RWPE2 (cell line): ENCODE measurements at regions not wholly inside any gene's neighbourhood (a gene's known extent, or its start where the extent isn't known, plus 50 kb on each side); places are given as distances from the start of the nearest gene placed in this dataset.
"Not testable (repeated sequence)": the region's sequence is repeated elsewhere in the genome, so short reads cannot be mapped to it uniquely, and the experiment has no call there.

Experiments used
- ATAC-seq: fragments of 200-7000 bp; cut with Tn5 transposase; 3 replicates; pipeline ENCODE4 v1.9.1; 2021; ENCODE audit warnings: low read depth
- DNase-seq: peaks from one replicate; pipeline ENCODE4 v3.0.0-alpha.2; 2020; ENCODE audit warnings: low spot score
- H3K27ac ChIP-seq: fragments of 450-650 bp; 2 replicates; pipeline ENCODE4 v1.5.1; 2017; ENCODE audit warnings: mild to moderate bottlenecking; ENCODE audit not compliant: poor library complexity, severe bottlenecking
- H3K27me3 ChIP-seq: fragments of 250-450 bp; sonication (Bioruptor Pico); 2 replicates; pipeline ENCODE4 v1.5.1; 2021; ENCODE audit warnings: mild to moderate bottlenecking, moderate library complexity; ENCODE audit not compliant: insufficient read depth, poor library complexity, severe bottlenecking
- H3K36me3 ChIP-seq: fragments of 250-450 bp; sonication (Bioruptor Pico); 2 replicates; pipeline ENCODE4 v1.5.1; 2020; ENCODE audit warnings: low read depth, mild to moderate bottlenecking, moderate library complexity
- H3K4me1 ChIP-seq: fragments of 250-450 bp; sonication (Bioruptor Pico); 2 replicates; pipeline ENCODE4 v1.5.1; 2021; ENCODE audit warnings: mild to moderate bottlenecking, moderate library complexity; ENCODE audit not compliant: insufficient read depth, poor library complexity, severe bottlenecking
- H3K4me3 ChIP-seq: fragments of 250-450 bp; sonication (Bioruptor Pico); 2 replicates; pipeline ENCODE4 v1.5.1; 2021; ENCODE audit warnings: mild to moderate bottlenecking, moderate library complexity; ENCODE audit not compliant: severe bottlenecking
- H3K9me3 ChIP-seq: fragments of 250-450 bp; sonication (Bioruptor Pico); 2 replicates; pipeline ENCODE4 v1.5.1; 2021; ENCODE audit warnings: mild to moderate bottlenecking, moderate library complexity; ENCODE audit not compliant: severe bottlenecking
- TF ChIP-seq, protein P1 (sequence below): fragments of 450-650 bp; IDR thresholded peaks from one replicate; pipeline ENCODE4 v1.5.1; 2017; ENCODE audit warnings: mild to moderate bottlenecking, moderate library complexity; ENCODE audit not compliant: poor library complexity, severe bottlenecking

DNA sequence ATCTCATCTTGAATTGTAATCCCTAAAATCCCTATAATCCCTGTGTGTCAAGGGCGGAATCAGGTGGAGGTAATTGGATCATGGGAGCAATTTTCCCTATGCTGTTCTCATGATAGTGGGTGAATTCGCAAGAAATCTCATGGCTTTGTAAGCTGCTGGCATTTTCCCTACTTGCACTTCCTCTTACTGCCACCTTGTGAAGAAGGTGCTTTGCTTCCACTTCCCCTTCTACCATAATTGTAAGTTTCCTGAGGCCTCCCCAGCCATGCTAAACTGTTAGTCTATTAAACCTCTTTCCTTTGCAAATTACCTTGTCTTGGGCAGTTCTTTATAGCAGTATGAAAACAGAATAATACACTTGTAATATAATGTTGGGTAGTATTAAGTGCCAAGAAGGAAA is 1087.4 kb upstream of the SLIT2 start:
- Histone ChIP-seq H3K27ac (no peak overlapping the region), H3K9me3 (no peaks in the 10 kb centered on the region), H3K36me3 (no peaks in the 10 kb centered on the region), H3K4me3 (no peak overlapping the region), H3K4me1 (no peaks in the 10 kb centered on the region), H3K27me3 (no peaks in the 10 kb centered on the region)
- ATAC-seq (no peak), DNase-seq (no peak)
- TF ChIP-seq, protein P1, sequence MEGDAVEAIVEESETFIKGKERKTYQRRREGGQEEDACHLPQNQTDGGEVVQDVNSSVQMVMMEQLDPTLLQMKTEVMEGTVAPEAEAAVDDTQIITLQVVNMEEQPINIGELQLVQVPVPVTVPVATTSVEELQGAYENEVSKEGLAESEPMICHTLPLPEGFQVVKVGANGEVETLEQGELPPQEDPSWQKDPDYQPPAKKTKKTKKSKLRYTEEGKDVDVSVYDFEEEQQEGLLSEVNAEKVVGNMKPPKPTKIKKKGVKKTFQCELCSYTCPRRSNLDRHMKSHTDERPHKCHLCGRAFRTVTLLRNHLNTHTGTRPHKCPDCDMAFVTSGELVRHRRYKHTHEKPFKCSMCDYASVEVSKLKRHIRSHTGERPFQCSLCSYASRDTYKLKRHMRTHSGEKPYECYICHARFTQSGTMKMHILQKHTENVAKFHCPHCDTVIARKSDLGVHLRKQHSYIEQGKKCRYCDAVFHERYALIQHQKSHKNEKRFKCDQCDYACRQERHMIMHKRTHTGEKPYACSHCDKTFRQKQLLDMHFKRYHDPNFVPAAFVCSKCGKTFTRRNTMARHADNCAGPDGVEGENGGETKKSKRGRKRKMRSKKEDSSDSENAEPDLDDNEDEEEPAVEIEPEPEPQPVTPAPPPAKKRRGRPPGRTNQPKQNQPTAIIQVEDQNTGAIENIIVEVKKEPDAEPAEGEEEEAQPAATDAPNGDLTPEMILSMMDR, result no peak

DNA sequence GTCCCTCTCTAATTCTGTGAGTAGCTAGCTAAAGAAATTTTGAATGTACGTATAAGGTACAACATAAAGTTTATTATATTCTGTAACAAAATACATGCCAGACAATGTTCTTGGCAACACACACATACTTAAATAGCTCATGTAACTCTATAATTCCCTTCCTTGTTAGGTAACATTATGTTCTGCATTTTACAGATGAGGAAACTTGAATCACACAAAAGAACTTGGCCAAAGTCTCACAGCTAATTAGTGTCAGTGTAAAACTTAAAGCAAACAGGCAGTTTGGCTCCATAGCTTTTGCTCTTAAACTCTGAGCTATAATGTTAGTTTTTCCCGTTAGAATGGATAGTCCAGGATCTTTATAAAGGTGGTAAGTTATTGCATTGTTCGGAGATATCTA is 1091.8 kb upstream of the SLIT2 start:
- no peaks in the 10 kb centered on the region for H3K9me3 ChIP-seq
- H3K4me3 ChIP-seq, result no peak overlapping the region
- H3K27ac ChIP-seq, result no peak overlapping the region
- H3K4me1 ChIP-seq, result no peaks in the 10 kb centered on the region
- H3K36me3 ChIP-seq, result no peaks in the 10 kb centered on the region
- TF ChIP-seq, protein P1, result no peak
- ATAC-seq (no peak), DNase-seq (no peak)
- no peaks in the 10 kb centered on the region for H3K27me3 ChIP-seq

DNA sequence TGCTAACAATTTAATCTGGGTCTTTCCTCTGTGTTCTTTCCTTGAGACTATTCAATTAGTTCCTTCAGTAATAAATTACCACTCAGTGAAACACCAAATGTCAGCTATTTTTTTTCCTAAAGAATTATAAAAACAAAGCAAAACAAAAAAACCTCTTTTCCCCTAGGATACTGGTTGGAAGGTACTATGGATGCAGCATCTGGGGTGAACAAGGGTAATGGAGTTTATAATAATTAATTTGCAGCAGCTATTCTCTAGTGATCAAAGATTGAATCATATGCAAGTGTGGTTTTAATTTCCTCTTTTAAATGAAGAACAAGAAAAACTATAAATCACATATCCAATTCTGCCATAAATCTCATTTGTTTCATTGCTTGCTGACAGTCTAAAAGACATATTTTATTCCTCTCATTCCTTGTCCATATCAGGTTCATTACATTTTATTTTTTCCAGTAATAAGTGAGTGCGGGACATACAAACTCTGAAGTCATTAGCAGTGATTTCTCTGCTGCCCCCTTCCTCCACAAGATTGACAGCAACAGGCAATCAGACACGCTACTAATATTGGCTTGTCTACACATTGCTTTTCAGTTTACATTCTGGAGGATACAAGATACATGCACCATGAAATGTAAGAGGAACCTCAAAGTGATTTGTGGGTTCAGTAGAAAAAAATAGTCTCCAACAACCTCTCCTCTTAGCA is 1093.4 kb upstream of the SLIT2 start:
- no peaks in the 10 kb centered on the region for H3K27me3 ChIP-seq
- no peaks in the 10 kb centered on the region for H3K4me1 ChIP-seq
- TF ChIP-seq, protein P1, result no peak
- H3K27ac ChIP-seq, result no peak overlapping the region
- DNase-seq, result no peak
- peaks cover 2% of the 10 kb centered on the region for H3K9me3 ChIP-seq
- no peak for ATAC-seq
- H3K4me3 ChIP-seq, result no peak overlapping the region
- H3K36me3 ChIP-seq, result no peaks in the 10 kb centered on the region

DNA sequence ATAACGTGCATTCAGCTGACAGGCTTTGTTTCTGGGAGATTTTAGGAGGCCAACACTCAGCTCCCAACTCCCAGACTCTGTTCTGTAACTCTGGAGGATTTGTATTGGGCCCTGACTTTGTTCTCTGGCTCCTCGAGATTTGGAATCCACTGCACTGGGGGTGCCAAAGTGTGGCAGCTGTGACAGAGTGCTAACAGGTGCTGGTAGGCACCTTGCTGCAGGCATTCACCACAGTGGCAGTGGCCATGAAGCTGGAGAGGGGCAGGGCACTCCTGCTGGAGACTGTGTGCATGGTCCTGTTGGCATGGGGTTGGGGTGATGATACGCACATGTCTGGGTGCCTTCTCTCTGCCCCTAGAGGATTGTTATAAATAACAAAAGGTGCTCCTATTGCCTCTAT is 1094.9 kb upstream of the SLIT2 start:
- Histone ChIP-seq H3K27me3 (no peaks in the 10 kb centered on the region), H3K9me3 (peaks cover 2% of the 10 kb centered on the region)

DNA sequence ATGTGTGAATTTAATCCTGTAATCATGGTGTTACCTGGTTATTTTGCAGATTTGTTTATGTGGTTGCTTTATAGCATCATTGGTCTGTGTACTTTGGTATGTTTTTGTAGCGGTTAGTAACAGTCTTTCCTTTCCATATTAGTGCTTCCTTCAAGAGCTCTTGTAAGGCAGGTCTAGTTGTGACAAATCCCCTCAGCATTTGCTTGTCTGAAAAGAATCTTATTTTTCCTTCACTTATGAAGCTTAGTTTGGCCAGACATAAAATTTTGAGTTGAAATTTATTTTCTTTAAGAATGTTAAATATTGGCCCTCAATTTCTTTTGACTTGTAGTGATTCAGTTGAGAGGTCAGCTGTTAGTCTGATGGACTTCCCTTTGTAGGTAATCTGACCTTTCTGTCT is 1096.1 kb upstream of the SLIT2 start:
- ATAC-seq, result no peak
- no peaks in the 10 kb centered on the region for H3K27me3 ChIP-seq
- peaks cover 2% of the 10 kb centered on the region for H3K9me3 ChIP-seq
- no peaks in the 10 kb centered on the region for H3K4me1 ChIP-seq
- H3K27ac ChIP-seq, result no peak overlapping the region
- no peak for DNase-seq
- TF ChIP-seq, protein P1, result no peak
- no peak overlapping the region for H3K4me3 ChIP-seq
- no peaks in the 10 kb centered on the region for H3K36me3 ChIP-seq

More for the DNA sequence above, 1094.9 kb upstream of the SLIT2 start:
- Histone ChIP-seq H3K4me3 (no peak overlapping the region), H3K36me3 (no peaks in the 10 kb centered on the region), H3K4me1 (no peaks in the 10 kb centered on the region), H3K27ac (no peak overlapping the region)
- no peak for ATAC-seq
- no peak for DNase-seq
- TF ChIP-seq, protein P1, result no peak

DNA sequence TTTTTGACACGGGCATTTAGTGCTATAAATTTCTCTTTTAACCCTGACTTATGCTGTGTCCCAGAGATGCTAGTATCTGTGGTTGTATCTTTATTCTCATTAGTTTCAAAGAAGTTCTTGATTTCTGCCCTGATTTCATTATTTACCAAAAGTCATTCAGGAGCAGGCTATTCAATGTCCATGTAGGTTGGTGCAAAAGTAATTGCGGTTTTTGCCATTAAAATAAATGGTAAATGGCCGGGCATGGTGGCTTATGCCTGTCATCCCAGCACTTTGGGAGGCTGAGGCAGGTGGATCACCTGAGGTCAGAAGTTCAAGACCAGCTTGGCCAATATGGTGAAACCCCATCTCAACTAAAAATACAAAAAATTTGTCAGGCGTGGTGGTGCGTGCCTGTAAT is 1097.4 kb upstream of the SLIT2 start:
- H3K36me3 ChIP-seq, ATAC-seq, H3K4me1 ChIP-seq, H3K27ac ChIP-seq, DNase-seq, H3K4me3 ChIP-seq, H3K9me3 ChIP-seq, H3K27me3 ChIP-seq: not testable (repeated sequence)
